Fibroblast of pulmonary artery (primary cell): ENCODE measurements at regions not wholly inside any gene's neighbourhood (a gene's known extent, or its start where the extent isn't known, plus 50 kb on each side); places are given as distances from the start of the nearest gene placed in this dataset.

ENCODE experiments used
- DNase-seq: peaks from one replicate; pipeline ENCODE4 v3.0.0-alpha.2; 2010; ENCODE audit warnings: low read depth
- H3K4me3 ChIP-seq: replicated peaks from 2 replicates; pipeline ENCODE4 v1.5.1; 2011; ENCODE audit warnings: low read depth, mild to moderate bottlenecking, control low read depth, low read length, moderate library complexity
- CTCF ChIP-seq: IDR thresholded peaks from 2 replicates; pipeline ENCODE4 v1.5.1; 2011; ENCODE audit warnings: mild to moderate bottlenecking, control low read depth, low read length, inconsistent platforms; ENCODE audit errors: missing control alignments

GRCh38 chr3:163547014-163547685, 1531.1 kb downstream of the SI start:
- H3K4me3 ChIP-seq = no peak overlapping the region
- no peak for DNase-seq
- no peak for TF ChIP-seq CTCF

GRCh38 chr3:163543662-163544061, 1534.6 kb downstream of the SI start:
- peak; percentile 16 for DNase-seq
- TF ChIP-seq CTCF = no peak
- no peak overlapping the region for H3K4me3 ChIP-seq

- H3K4me3 ChIP-seq = no peak overlapping the region
- no peak for DNase-seq
- no peak for TF ChIP-seq CTCF
These were observed 1536.7 kb downstream of the SI start for GRCh38 chr3:163541629-163542028.

- DNase-seq = no peak
- no peak overlapping the region for H3K4me3 ChIP-seq
- TF ChIP-seq CTCF = no peak
These were observed 1539.9 kb downstream of the SI start for GRCh38 chr3:163538387-163538786.

GRCh38 chr3:163533381-163533780, 1544.9 kb downstream of the SI start:
- H3K4me3 ChIP-seq = no peak overlapping the region
- DNase-seq = no peak
- no peak for TF ChIP-seq CTCF

- DNase-seq = no peak
- H3K4me3 ChIP-seq = no peak overlapping the region
- TF ChIP-seq CTCF = no peak
These were observed 1554.9 kb downstream of the SI start for GRCh38 chr3:163523375-163523774.

- H3K4me3 ChIP-seq = no peak overlapping the region
- no peak for TF ChIP-seq CTCF
- DNase-seq = no peak
These were observed 1557.0 kb downstream of the SI start for GRCh38 chr3:163521261-163521660.
